HEK293 (cell line): ENCODE measurements at regions not wholly inside any gene's neighbourhood (a gene's known extent, or its start where the extent isn't known, plus 50 kb on each side); places are given as distances from the start of the nearest gene placed in this dataset.

ENCODE experiments used
- CTCF ChIA-PET: fragments of 350-600 bp; formaldehyde crosslinking; extraction: SDS; loops from one replicate; lab custom pipeline; 2021; ENCODE audit warnings: antibody characterized with exemption; lab: Yijun Ruan, JAX
- POLR2A ChIA-PET: fragments of 300-600 bp; formaldehyde crosslinking; extraction: SDS; loops from one replicate; lab custom pipeline; 2020; ENCODE audit warnings: antibody characterized with exemption, inconsistent platforms; lab: Yijun Ruan, JAX
- H3K27ac ChIP-seq: fragments of 200-500 bp; sonication (Bioruptor generic); 2 replicates; pipeline ENCODE4 v1.5.1; 2014; ENCODE audit warnings: low read depth, low read length, control low read depth, inconsistent platforms; ENCODE audit errors: extremely low read depth
- H3K36me3 ChIP-seq, 2 experiments: fragments of 200-500 bp in 1 of 2; sonication (Bioruptor generic) in 1 of 2; 1 replicate in 1 of 2; 2 replicates in 1 of 2; pipeline ENCODE4 v1.5.1; 2014 to 2017; ENCODE audit warnings: inconsistent platforms in 2 of 2, low read length in 2 of 2; ENCODE audit not compliant: control insufficient read depth in 2 of 2, insufficient read depth in 1 of 2
- H3K4me1 ChIP-seq: fragments of 200-500 bp; sonication (Bioruptor generic); 2 replicates; pipeline ENCODE4 v1.5.1; 2014; ENCODE audit warnings: mild to moderate bottlenecking, low read length, inconsistent platforms; ENCODE audit not compliant: control insufficient read depth, insufficient read depth
- H3K4me3 ChIP-seq: 2 replicates; pipeline ENCODE4 v1.5.1; 2011; ENCODE audit warnings: low read depth, mild to moderate bottlenecking, control low read depth, low read length, moderate library complexity
- H3K9me3 ChIP-seq: fragments of 200-500 bp; sonication (Bioruptor generic); 2 replicates; pipeline ENCODE4 v1.5.1; 2014; ENCODE audit warnings: low read depth, low read length, inconsistent platforms; ENCODE audit not compliant: control insufficient read depth, insufficient read depth
- FEZF1 ChIP-seq: fragments of 450-650 bp; formaldehyde crosslinking; IDR thresholded peaks from 2 replicates; pipeline ENCODE4 v1.5.1; 2016; ENCODE audit warnings: missing biosample characterization, missing genetic modification characterization
- GLIS2 ChIP-seq: fragments of 450-650 bp; formaldehyde crosslinking; IDR thresholded peaks from 2 replicates; pipeline ENCODE4 v1.5.1; 2016; ENCODE audit warnings: missing biosample characterization, missing genetic modification characterization
- INSM2 ChIP-seq: fragments of 450-650 bp; formaldehyde crosslinking; IDR thresholded peaks from 2 replicates; pipeline ENCODE4 v1.5.1; 2016; ENCODE audit warnings: missing biosample characterization, missing genetic modification characterization
- PBX3 ChIP-seq: sonication (generic); formaldehyde crosslinking; IDR thresholded peaks from 2 replicates; pipeline ENCODE4 v1.8.1; 2022; ENCODE audit warnings: mild to moderate bottlenecking, moderate library complexity, missing genetic modification reagents
- YY1 ChIP-seq: fragments of 450-650 bp; formaldehyde crosslinking; IDR thresholded peaks from 2 replicates; pipeline ENCODE4 v1.5.1; 2018; ENCODE audit warnings: missing biosample characterization, missing genetic modification characterization
- YY2 ChIP-seq: fragments of 450-650 bp; formaldehyde crosslinking; IDR thresholded peaks from 2 replicates; pipeline ENCODE4 v1.5.1; 2016; ENCODE audit warnings: missing biosample characterization, missing genetic modification characterization
- ZBTB26 ChIP-seq: fragments of 450-650 bp; formaldehyde crosslinking; optimal IDR thresholded peaks from 2 replicates; pipeline ENCODE3; 2016; ENCODE audit warnings: missing biosample characterization, mild to moderate bottlenecking, missing genetic modification characterization
- ZNF114 ChIP-seq: fragments of 450-650 bp; formaldehyde crosslinking; IDR thresholded peaks from 2 replicates; pipeline ENCODE4 v1.5.0; 2017; ENCODE audit warnings: missing biosample characterization, missing genetic modification characterization
- ZNF138 ChIP-seq: fragments of 450-650 bp; formaldehyde crosslinking; IDR thresholded peaks from 2 replicates; pipeline ENCODE4 v1.5.1; 2016; ENCODE audit warnings: missing biosample characterization, missing genetic modification characterization, borderline replicate concordance
- ZNF174 ChIP-seq: fragments of 450-650 bp; formaldehyde crosslinking; IDR thresholded peaks from 2 replicates; pipeline ENCODE4 v1.5.0; 2017; ENCODE audit warnings: missing biosample characterization, mild to moderate bottlenecking, missing genetic modification characterization
- ZNF24 ChIP-seq: fragments of 450-650 bp; formaldehyde crosslinking; IDR thresholded peaks from 2 replicates; pipeline ENCODE4 v1.5.1; 2016; ENCODE audit warnings: missing biosample characterization, missing genetic modification characterization
- ZNF280C ChIP-seq: fragments of 450-650 bp; formaldehyde crosslinking; IDR thresholded peaks from 2 replicates; pipeline ENCODE4 v1.5.1; 2016; ENCODE audit warnings: missing biosample characterization, missing genetic modification characterization
- ZNF366 ChIP-seq: fragments of 450-650 bp; formaldehyde crosslinking; conservative IDR thresholded peaks from 2 replicates; pipeline ENCODE4 v1.5.1; 2016; ENCODE audit warnings: missing biosample characterization, missing genetic modification characterization
- ZNF37A ChIP-seq: fragments of 450-650 bp; IDR thresholded peaks from 2 replicates; pipeline ENCODE4 v1.5.1; 2018; ENCODE audit warnings: missing biosample characterization, missing genetic modification characterization
- ZNF398 ChIP-seq: fragments of 450-650 bp; formaldehyde crosslinking; IDR thresholded peaks from 2 replicates; pipeline ENCODE4 v1.5.1; 2017; ENCODE audit warnings: missing biosample characterization, missing genetic modification characterization
- ZNF473 ChIP-seq: fragments of 450-650 bp; formaldehyde crosslinking; IDR thresholded peaks from 2 replicates; pipeline ENCODE4 v1.5.1; 2017; ENCODE audit warnings: missing biosample characterization, missing genetic modification characterization
- ZNF488 ChIP-seq: fragments of 450-650 bp; formaldehyde crosslinking; IDR thresholded peaks from 2 replicates; pipeline ENCODE4 v1.5.1; 2016; ENCODE audit warnings: missing biosample characterization, missing genetic modification characterization
- ZNF513 ChIP-seq: fragments of 450-650 bp; IDR thresholded peaks from 2 replicates; pipeline ENCODE4 v1.5.1; 2018; ENCODE audit warnings: missing biosample characterization, missing genetic modification characterization
- ZNF544 ChIP-seq: fragments of 450-650 bp; formaldehyde crosslinking; IDR thresholded peaks from 2 replicates; pipeline ENCODE4 v1.5.0; 2017; ENCODE audit warnings: missing biosample characterization, missing genetic modification characterization
- ZSCAN4 ChIP-seq: fragments of 450-650 bp; formaldehyde crosslinking; IDR thresholded peaks from 2 replicates; pipeline ENCODE4 v1.5.1; 2017; ENCODE audit warnings: missing biosample characterization, missing genetic modification characterization

GRCh38 chr5:25387953-25388352, 743.2 kb upstream of the CDH10 start:
- POLR2A ChIA-PET = no interaction called here
- no peak overlapping the region for H3K4me3 ChIP-seq
- CTCF ChIA-PET = no interaction called here
- no peak for TF ChIP-seq FEZF1 (tag by site-specific recombination)
- no peak for TF ChIP-seq PBX3 (CRISPR knock-in tag)
- TF ChIP-seq ZNF544 = no peak
- no peak for TF ChIP-seq ZNF24 (tag by site-specific recombination)
- no peak for TF ChIP-seq ZNF174 (tag by site-specific recombination)
- no peak for TF ChIP-seq ZNF398
- no peak for TF ChIP-seq ZSCAN4 (tag by site-specific recombination)
- no peak for TF ChIP-seq GLIS2 (tag by site-specific recombination)
- no peak for TF ChIP-seq ZNF366 (tag by site-specific recombination)
- TF ChIP-seq ZNF513 (tag by site-specific recombination) = no peak
- no peak for TF ChIP-seq ZBTB26 (tag by site-specific recombination)
- TF ChIP-seq ZNF138 (tag by site-specific recombination) = no peak
- no peak for TF ChIP-seq ZNF488 (tag by site-specific recombination)
- no peak for TF ChIP-seq YY1 (tag by site-specific recombination)
- no peak overlapping the region for H3K27ac ChIP-seq
- H3K4me1 ChIP-seq = no peaks in the 10 kb centered on the region
- no peaks in the 10 kb centered on the region for H3K36me3 ChIP-seq
- H3K9me3 ChIP-seq = no peaks in the 10 kb centered on the region

- Histone ChIP-seq H3K36me3 (no peaks in the 10 kb centered on the region), H3K9me3 (no peaks in the 10 kb centered on the region), H3K4me1 (no peaks in the 10 kb centered on the region), H3K4me3 (no peak overlapping the region), H3K27ac (no peak overlapping the region)
- POLR2A ChIA-PET = no interaction called here
- CTCF ChIA-PET = no interaction called here
- no peak for TF ChIP-seq ZBTB26 (tag by site-specific recombination)
- TF ChIP-seq ZNF473 (tag by site-specific recombination) = no peak
- TF ChIP-seq YY2 (tag by site-specific recombination) = no peak
- TF ChIP-seq ZNF280C = no peak
- no peak for TF ChIP-seq ZNF114 (tag by site-specific recombination)
- TF ChIP-seq ZNF37A = no peak
- no peak for TF ChIP-seq INSM2 (tag by site-specific recombination)
These were observed 718.0 kb upstream of the CDH10 start for GRCh38 chr5:25362799-25363198.
